ENCODE measurements at regions not wholly inside any gene's neighbourhood (a gene's known extent, or its start where the extent isn't known, plus 50 kb on each side); places are given as distances from the start of the nearest gene placed in this dataset.
"Not testable (repeated sequence)": the region's sequence is repeated elsewhere in the genome, so short reads cannot be mapped to it uniquely, and the experiment has no call there.

GRCh38 chr7:124100190-124100589 is 67.3 kb upstream of the TMEM229A start:
- DNase-seq (ENCODE audit: low spot score) (no peak), ATAC-seq (no peak)
- Mint-ChIP-seq H3K27ac (no peak overlapping the region), H3K4me1 (ENCODE audit: low read depth in 2 of 2) (no peaks in the 10 kb centered on the region), H3K27me3 (no peaks in the 10 kb centered on the region), H3K4me3 (no peak overlapping the region), H3K36me3 (no peaks in the 10 kb centered on the region), H3K9me3 (peaks cover 11% of the 10 kb centered on the region)

GRCh38 chr7:124099585-124099984 is 66.7 kb upstream of the TMEM229A start:
- not testable (repeated sequence) for H3K4me3 Mint-ChIP-seq; H3K36me3 Mint-ChIP-seq; H3K4me1 Mint-ChIP-seq (ENCODE audit: low read depth in 2 of 2); ATAC-seq; H3K27ac Mint-ChIP-seq; DNase-seq (ENCODE audit: low spot score); H3K27me3 Mint-ChIP-seq
- H3K9me3 Mint-ChIP-seq: peaks cover 11% of the 10 kb centered on the region

DNA sequence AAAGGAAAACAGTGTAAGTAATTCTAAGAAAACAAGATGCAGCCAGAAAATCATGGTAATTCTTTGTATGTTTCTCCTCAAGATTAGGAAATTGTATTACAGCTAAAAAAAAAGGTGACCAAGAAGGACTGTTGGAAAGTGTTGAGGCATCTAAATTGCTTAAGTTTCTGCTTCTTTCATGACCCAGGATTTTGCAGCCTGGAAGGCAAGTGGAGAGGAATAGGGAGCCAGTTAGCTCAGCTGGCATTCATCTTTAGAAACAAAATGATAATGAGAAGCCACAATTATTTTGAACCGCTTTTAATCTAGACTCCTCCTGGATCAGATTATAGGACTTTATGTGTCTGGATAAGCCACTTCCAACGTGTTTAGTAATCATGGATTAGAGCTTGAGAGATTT is 56.8 kb upstream of the TMEM229A start:
- Mint-ChIP-seq H3K36me3 (no peaks in the 10 kb centered on the region), H3K4me3 (no peak overlapping the region), H3K27me3 (no peaks in the 10 kb centered on the region), H3K27ac (no peak overlapping the region), H3K4me1 (ENCODE audit: low read depth in 2 of 2) (no peaks in the 10 kb centered on the region), H3K9me3 (peaks cover 3% of the 10 kb centered on the region)
- ATAC-seq (no peak), DNase-seq (ENCODE audit: low spot score) (no peak)

GRCh38 chr7:124088590-124088989 is 55.7 kb upstream of the TMEM229A start:
- peaks cover 3% of the 10 kb centered on the region for H3K9me3 Mint-ChIP-seq
- no peak for ATAC-seq

GRCh38 chr7:124086843-124087242 is 54.0 kb upstream of the TMEM229A start:
- DNase-seq (ENCODE audit: low spot score) (no peak), ATAC-seq (no peak)
- Mint-ChIP-seq H3K27me3 (no peaks in the 10 kb centered on the region), H3K4me1 (ENCODE audit: low read depth in 2 of 2) (no peaks in the 10 kb centered on the region), H3K4me3 (no peak overlapping the region), H3K27ac (no peak overlapping the region), H3K36me3 (no peaks in the 10 kb centered on the region), H3K9me3 (peaks cover 8% of the 10 kb centered on the region)

More at GRCh38 chr7:124088590-124088989, 55.7 kb upstream of the TMEM229A start:
- H3K27ac Mint-ChIP-seq: no peak overlapping the region
- H3K4me3 Mint-ChIP-seq: no peak overlapping the region
- H3K4me1 Mint-ChIP-seq (ENCODE audit: low read depth in 2 of 2): no peaks in the 10 kb centered on the region
- H3K36me3 Mint-ChIP-seq: no peaks in the 10 kb centered on the region
- no peak for DNase-seq (ENCODE audit: low spot score)
- H3K27me3 Mint-ChIP-seq: no peaks in the 10 kb centered on the region

DNA sequence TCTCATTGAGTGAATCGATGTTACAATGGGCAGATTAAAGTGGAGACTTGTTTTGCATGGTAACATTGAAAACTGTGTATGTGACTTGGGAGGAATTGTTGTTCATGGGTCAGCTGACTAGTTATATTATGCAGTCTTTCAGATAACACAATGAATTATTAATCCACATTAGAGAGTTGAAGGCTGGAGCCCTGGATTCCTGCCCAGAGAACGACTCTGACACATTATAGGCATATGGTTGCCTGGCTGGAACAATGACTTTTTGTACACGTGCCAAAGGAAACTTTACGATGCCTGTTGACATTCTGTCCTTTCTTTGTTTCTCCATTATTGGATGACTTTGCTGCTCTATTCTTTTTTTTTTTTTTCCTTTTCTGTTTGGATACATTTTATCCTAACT is 52.3 kb upstream of the TMEM229A start:
- Mint-ChIP-seq H3K27ac (no peak overlapping the region), H3K4me1 (ENCODE audit: low read depth in 2 of 2) (no peaks in the 10 kb centered on the region)

GRCh38 chr7:124084024-124084423 is 51.2 kb upstream of the TMEM229A start:
- Mint-ChIP-seq H3K27me3 (no peaks in the 10 kb centered on the region), H3K36me3 (no peaks in the 10 kb centered on the region), H3K4me3 (no peak overlapping the region), H3K9me3 (peaks cover 8% of the 10 kb centered on the region), H3K4me1 (ENCODE audit: low read depth in 2 of 2) (no peaks in the 10 kb centered on the region), H3K27ac (no peak overlapping the region)
- ATAC-seq (no peak), DNase-seq (ENCODE audit: low spot score) (no peak)

More for the DNA sequence above, 52.3 kb upstream of the TMEM229A start:
- ATAC-seq (no peak), DNase-seq (ENCODE audit: low spot score) (no peak)
- no peak overlapping the region for H3K4me3 Mint-ChIP-seq
- H3K36me3 Mint-ChIP-seq: no peaks in the 10 kb centered on the region
- H3K9me3 Mint-ChIP-seq: peaks cover 8% of the 10 kb centered on the region
- no peaks in the 10 kb centered on the region for H3K27me3 Mint-ChIP-seq

Measured in natural killer cell treated with Interleukin-12 subunit alpha and Interleukin-12 subunit beta and Interleukin-15 and Interleukin-18, amount 100 ng/mL, for 72 hours (primary cell).